Ishikawa (cell line): ENCODE measurements at regions not wholly inside any gene's neighbourhood (a gene's known extent, or its start where the extent isn't known, plus 50 kb on each side); places are given as distances from the start of the nearest gene placed in this dataset.

Experiments used
- CEBPB ChIP-seq: IDR thresholded peaks from 2 replicates; pipeline ENCODE4 v1.6.1; 2012
- CREB1 ChIP-seq: IDR thresholded peaks from 2 replicates; pipeline ENCODE4 v1.6.1; 2012; ENCODE audit warnings: low read depth
- EGR1 ChIP-seq: IDR thresholded peaks from 2 replicates; pipeline ENCODE4 v1.6.1; 2012
- EP300 ChIP-seq: IDR thresholded peaks from 2 replicates; pipeline ENCODE4 v1.6.1; 2012; ENCODE audit warnings: borderline replicate concordance
- FOXM1 ChIP-seq: IDR thresholded peaks from 2 replicates; pipeline ENCODE4 v1.6.1; 2012; ENCODE audit warnings: low read depth, borderline replicate concordance
- MAX ChIP-seq: IDR thresholded peaks from 2 replicates; pipeline ENCODE4 v1.6.1; 2012
- NFIC ChIP-seq: IDR thresholded peaks from 2 replicates; pipeline ENCODE4 v1.6.1; 2012
- RAD21 ChIP-seq: IDR thresholded peaks from 2 replicates; pipeline ENCODE4 v1.6.1; 2012; ENCODE audit warnings: low read depth
- REST ChIP-seq: IDR thresholded peaks from 2 replicates; pipeline ENCODE4 v1.6.1; 2012; ENCODE audit warnings: low read depth, mild to moderate bottlenecking
- TAF1 ChIP-seq: IDR thresholded peaks from 2 replicates; pipeline ENCODE4 v1.6.1; 2012; ENCODE audit warnings: low read depth, mild to moderate bottlenecking
- TCF12 ChIP-seq: IDR thresholded peaks from 2 replicates; pipeline ENCODE4 v1.6.1; 2012; ENCODE audit warnings: low read depth
- TEAD4 ChIP-seq: IDR thresholded peaks from 2 replicates; pipeline ENCODE4 v1.6.1; 2012
- USF1 ChIP-seq: IDR thresholded peaks from 2 replicates; pipeline ENCODE4 v1.6.1; 2012
- YY1 ChIP-seq: IDR thresholded peaks from 2 replicates; pipeline ENCODE4 v1.6.1; 2012; ENCODE audit warnings: low read depth
- ZBTB7A ChIP-seq: IDR thresholded peaks from 2 replicates; pipeline ENCODE4 v1.6.1; 2012; ENCODE audit warnings: low read depth

- no peak for TF ChIP-seq ZBTB7A
- no peak for TF ChIP-seq NFIC
Measured at GRCh38 chr2:122034344-122034743, 278.9 kb downstream of the TSN start.

GRCh38 chr2:122034777-122035176 lies 279.3 kb downstream of the TSN start:
- TF ChIP-seq CEBPB (no peak), NFIC (no peak), EGR1 (no peak), TAF1 (no peak), YY1 (no peak), CREB1 (no peak), ZBTB7A (no peak), TCF12 (no peak), FOXM1 (no peak), TEAD4 (no peak), MAX (no peak), EP300 (no peak), USF1 (no peak)

GRCh38 chr2:122041455-122041854 lies 286.0 kb downstream of the TSN start:
- no peak for TF ChIP-seq TAF1
- TF ChIP-seq YY1, result no peak
- no peak for TF ChIP-seq TEAD4
- no peak for TF ChIP-seq EP300
- no peak for TF ChIP-seq TCF12
- TF ChIP-seq REST, result no peak
- TF ChIP-seq EGR1, result no peak
- no peak for TF ChIP-seq ZBTB7A
- no peak for TF ChIP-seq CEBPB
- no peak for TF ChIP-seq NFIC
- no peak for TF ChIP-seq CREB1
- TF ChIP-seq RAD21, result no peak
- no peak for TF ChIP-seq FOXM1
- no peak for TF ChIP-seq MAX
- no peak for TF ChIP-seq USF1

GRCh38 chr2:122055521-122055931 lies 300.1 kb downstream of the TSN start:
- TF ChIP-seq ZBTB7A (no peak), CREB1 (no peak), REST (no peak), EGR1 (no peak), YY1 (no peak), TAF1 (no peak), MAX (no peak), EP300 (no peak), NFIC (no peak), TCF12 (no peak)

GRCh38 chr2:122056853-122057252 lies 301.4 kb downstream of the TSN start:
- TF ChIP-seq REST (no peak), USF1 (no peak), ZBTB7A (no peak), RAD21 (no peak), MAX (no peak), TAF1 (no peak), NFIC (no peak), TEAD4 (no peak), CREB1 (no peak), YY1 (no peak), EP300 (no peak), EGR1 (no peak), CEBPB (no peak), FOXM1 (no peak), TCF12 (no peak)
